AG10803 (cell line): ENCODE measurements at regions not wholly inside any gene's neighbourhood (a gene's known extent, or its start where the extent isn't known, plus 50 kb on each side); places are given as distances from the start of the nearest gene placed in this dataset.

Experiments
- DNase-seq: peaks from one replicate; pipeline ENCODE4 v3.0.0; 2010; ENCODE audit warnings: low read depth
- H3K4me3 ChIP-seq: 2 replicates; pipeline ENCODE4 v1.5.1; 2011; ENCODE audit warnings: mild to moderate bottlenecking, low read length, control low read depth
- TF ChIP-seq, protein P1 (sequence below): conservative IDR thresholded peaks from 2 replicates; pipeline ENCODE4 v1.5.1; 2011; ENCODE audit warnings: mild to moderate bottlenecking, low read length, control low read depth, inconsistent platforms

- DNase-seq: no peak
- H3K4me3 ChIP-seq: no peak overlapping the region
- TF ChIP-seq, protein P1, sequence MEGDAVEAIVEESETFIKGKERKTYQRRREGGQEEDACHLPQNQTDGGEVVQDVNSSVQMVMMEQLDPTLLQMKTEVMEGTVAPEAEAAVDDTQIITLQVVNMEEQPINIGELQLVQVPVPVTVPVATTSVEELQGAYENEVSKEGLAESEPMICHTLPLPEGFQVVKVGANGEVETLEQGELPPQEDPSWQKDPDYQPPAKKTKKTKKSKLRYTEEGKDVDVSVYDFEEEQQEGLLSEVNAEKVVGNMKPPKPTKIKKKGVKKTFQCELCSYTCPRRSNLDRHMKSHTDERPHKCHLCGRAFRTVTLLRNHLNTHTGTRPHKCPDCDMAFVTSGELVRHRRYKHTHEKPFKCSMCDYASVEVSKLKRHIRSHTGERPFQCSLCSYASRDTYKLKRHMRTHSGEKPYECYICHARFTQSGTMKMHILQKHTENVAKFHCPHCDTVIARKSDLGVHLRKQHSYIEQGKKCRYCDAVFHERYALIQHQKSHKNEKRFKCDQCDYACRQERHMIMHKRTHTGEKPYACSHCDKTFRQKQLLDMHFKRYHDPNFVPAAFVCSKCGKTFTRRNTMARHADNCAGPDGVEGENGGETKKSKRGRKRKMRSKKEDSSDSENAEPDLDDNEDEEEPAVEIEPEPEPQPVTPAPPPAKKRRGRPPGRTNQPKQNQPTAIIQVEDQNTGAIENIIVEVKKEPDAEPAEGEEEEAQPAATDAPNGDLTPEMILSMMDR: no peak
Measured at GRCh38 chr11:69241075-69241740, 52.7 kb upstream of the MYEOV start.

DNA sequence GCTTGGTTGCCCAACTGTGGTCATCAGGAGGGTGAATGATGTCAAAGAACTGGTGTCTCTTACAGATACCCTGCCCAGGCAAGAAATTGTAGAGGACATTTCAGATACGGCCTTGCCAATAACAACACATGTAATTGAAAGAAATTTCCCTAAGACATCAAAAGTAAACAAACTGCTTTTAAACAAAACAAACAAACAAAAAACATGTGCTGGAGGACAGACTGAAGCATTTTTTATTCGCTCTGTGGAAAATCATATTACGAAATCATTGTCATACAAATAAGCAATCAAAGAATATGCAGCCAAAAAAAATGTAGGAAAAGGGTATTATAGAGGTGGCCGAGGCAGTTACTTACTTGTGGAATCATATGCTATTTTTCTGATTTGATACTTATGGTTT lies 52.1 kb upstream of the MYEOV start:
- H3K4me3 ChIP-seq: no peak overlapping the region
- no peak for DNase-seq
- TF ChIP-seq, protein P1: no peak

DNA sequence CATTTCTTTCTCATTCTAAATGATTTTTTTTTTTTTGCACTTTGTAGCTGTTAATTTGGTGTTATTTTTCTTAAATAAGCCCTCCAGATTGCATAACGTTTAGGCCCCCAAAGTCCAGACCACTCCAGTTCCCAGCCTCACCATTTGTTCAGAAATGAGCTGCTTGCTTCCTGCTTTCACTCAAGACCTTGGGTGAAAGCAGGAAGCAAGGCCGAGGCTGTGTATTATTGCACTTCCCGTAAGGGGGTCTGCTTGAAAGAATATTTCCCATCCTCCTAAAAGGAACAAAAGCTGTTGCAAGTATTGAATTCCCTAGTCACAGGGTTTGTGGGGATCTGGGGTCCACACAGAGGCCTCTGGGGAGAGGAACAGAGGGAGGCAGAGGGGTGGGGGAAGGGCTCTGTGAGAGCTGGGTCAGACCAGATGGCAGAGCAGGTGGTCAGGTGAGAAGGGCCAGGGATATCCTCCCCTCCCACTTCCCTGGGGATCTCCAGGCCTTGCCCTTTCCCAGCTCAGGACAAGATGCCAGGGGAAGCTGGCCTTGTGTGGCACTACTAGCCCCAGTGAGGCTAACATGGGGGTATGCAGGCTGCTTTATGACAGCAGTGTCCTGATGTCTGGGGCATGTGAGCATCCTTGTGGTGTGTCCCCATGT lies 51.6 kb upstream of the MYEOV start:
- DNase-seq: no peak
- H3K4me3 ChIP-seq: no peak overlapping the region
- TF ChIP-seq, protein P1: no peak

DNA sequence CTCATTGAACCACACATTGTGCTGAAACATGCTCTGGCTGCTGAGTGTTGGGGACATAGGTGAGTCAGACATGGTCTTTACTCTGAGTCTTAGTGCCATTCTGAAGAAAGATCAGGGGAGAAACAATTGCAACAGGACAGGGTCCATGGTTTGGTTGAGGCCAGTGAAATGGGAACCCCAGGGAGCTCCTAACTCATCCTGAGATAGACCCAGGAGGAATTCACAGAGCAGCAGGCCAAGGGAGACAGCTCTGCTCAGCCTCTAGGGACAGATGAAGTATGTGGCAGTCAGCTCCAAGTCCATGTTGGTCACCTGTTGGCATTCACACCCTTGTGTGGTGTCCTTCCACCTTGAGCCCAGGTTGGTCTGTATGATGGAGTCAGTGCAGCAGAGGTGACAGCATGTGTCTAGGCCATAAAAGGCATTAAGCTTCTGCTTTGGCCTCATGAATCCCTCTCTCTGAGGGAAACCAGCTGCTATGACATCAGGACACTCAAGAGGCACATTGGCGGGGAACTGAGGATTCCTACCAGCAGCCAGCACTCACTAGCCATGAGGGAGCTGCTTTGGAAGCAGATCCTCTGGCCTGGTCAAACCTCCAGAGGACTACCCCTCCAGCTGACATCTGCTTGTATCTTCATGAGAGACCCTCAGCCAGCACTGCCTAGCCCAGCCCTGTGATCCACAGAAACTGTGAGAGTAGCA lies 50.3 kb upstream of the MYEOV start:
- TF ChIP-seq, protein P1: no peak
- H3K4me3 ChIP-seq: no peak overlapping the region
- no peak for DNase-seq
